ENCODE measurements at regions not wholly inside any gene's neighbourhood (a gene's known extent, or its start where the extent isn't known, plus 50 kb on each side); places are given as distances from the start of the nearest gene placed in this dataset.

GRCh38 chr11:87775036-87775435 lies 400.2 kb downstream of the RAB38 start:
- no peak for TF ChIP-seq GATA2 (IDR thresholded peaks at IDR 0.05; ENCODE audit: low read depth, low read length)
- TF ChIP-seq GATA3 (IDR thresholded peaks at IDR 0.05; ENCODE audit: low read depth, low read length): no peak
